ENCODE measurements at regions not wholly inside any gene's neighbourhood (a gene's known extent, or its start where the extent isn't known, plus 50 kb on each side); places are given as distances from the start of the nearest gene placed in this dataset.

GRCh38 chr10:26359670-26360069, 78.5 kb upstream of the APBB1IP start:
- POLR2A ChIA-PET: no interaction called here
- no peaks in the 10 kb centered on the region for H3K27me3 Mint-ChIP-seq (ENCODE audit: insufficient read depth, unreplicated experiment)
- intact Hi-C loops (cut with micrococcal nuclease; ENCODE audit: unreplicated experiment): no loop called here
- Histone ChIP-seq H3K27me3 (replicated peaks; ENCODE audit: control insufficient read depth, insufficient read depth, low read length) (no peaks in the 10 kb centered on the region), H3K9me3 (no peaks in the 10 kb centered on the region; the same call in 1 of the 2 replicates), H3K4me1 (peaks cover 28% of the 10 kb centered on the region), H3K36me3 (ENCODE audit: control insufficient read depth, insufficient read depth, low read length) (no peaks in the 10 kb centered on the region), H3K4me3 (ENCODE audit: low read depth, low read length) (no peak overlapping the region)
- TF ChIP-seq CTCF (IDR thresholded peaks at IDR 0.05; ENCODE audit: insufficient read depth in 1 of 2, low read depth in 1 of 2, low read length in 1 of 2, severe bottlenecking in 1 of 2, unreplicated experiment in 1 of 2): no peak
- no peak overlapping the region for H3K27ac Mint-ChIP-seq (ENCODE audit: unreplicated experiment)
- no peaks in the 10 kb centered on the region for H3K36me3 Mint-ChIP-seq (ENCODE audit: insufficient read depth, unreplicated experiment)
- H3K4me1 Mint-ChIP-seq (ENCODE audit: low read depth, unreplicated experiment): peaks cover 44% of the 10 kb centered on the region
- no TSS peak for BruUV-seq (replicated peaks)
- DNase-seq: no peak
- peaks cover 36% of the 10 kb centered on the region for H3K9me3 Mint-ChIP-seq (ENCODE audit: unreplicated experiment)
- H3K4me3 Mint-ChIP-seq (ENCODE audit: unreplicated experiment): no peak overlapping the region
- CTCF ChIA-PET: no interaction called here

GRCh38 chr10:26361351-26361750, 76.8 kb upstream of the APBB1IP start:
- H3K36me3 Mint-ChIP-seq (ENCODE audit: insufficient read depth, unreplicated experiment): no peaks in the 10 kb centered on the region
- peaks cover 28% of the 10 kb centered on the region for H3K4me1 ChIP-seq
- H3K27me3 Mint-ChIP-seq (ENCODE audit: insufficient read depth, unreplicated experiment): no peaks in the 10 kb centered on the region
- no peaks in the 10 kb centered on the region for H3K27me3 ChIP-seq (replicated peaks; ENCODE audit: control insufficient read depth, insufficient read depth, low read length)
- no peak overlapping the region for H3K4me3 Mint-ChIP-seq (ENCODE audit: unreplicated experiment)
- intact Hi-C loops (cut with micrococcal nuclease; ENCODE audit: unreplicated experiment): loop anchor here (1.0 kb wide), 1 partner anchor 12 kb away; no protein-coding TSS in a partner anchor
- H3K27ac Mint-ChIP-seq (ENCODE audit: unreplicated experiment): peak overlapping the region; percentile 62
- ChIA-PET CTCF (no interaction called here), POLR2A (no interaction called here)
- H3K9me3 ChIP-seq: peaks cover 4% of the 10 kb centered on the region; the same call in 1 of the 2 replicates
- BruUV-seq (replicated peaks): no TSS peak
- peak in 1 of 2 experiments; percentile 55 for DNase-seq
- no peak overlapping the region for H3K4me3 ChIP-seq (ENCODE audit: low read depth, low read length)
- H3K4me1 Mint-ChIP-seq (ENCODE audit: low read depth, unreplicated experiment): peaks cover 31% of the 10 kb centered on the region
- no peak for TF ChIP-seq CTCF (IDR thresholded peaks at IDR 0.05; ENCODE audit: insufficient read depth in 1 of 2, low read depth in 1 of 2, low read length in 1 of 2, severe bottlenecking in 1 of 2, unreplicated experiment in 1 of 2)
- no peaks in the 10 kb centered on the region for H3K36me3 ChIP-seq (ENCODE audit: control insufficient read depth, insufficient read depth, low read length)
- peaks cover 30% of the 10 kb centered on the region for H3K9me3 Mint-ChIP-seq (ENCODE audit: unreplicated experiment)

GRCh38 chr10:26361971-26362370, 76.2 kb upstream of the APBB1IP start:
- no TSS peak for BruUV-seq (replicated peaks)
- ChIA-PET CTCF (no interaction called here), POLR2A (no interaction called here)
- H3K36me3 ChIP-seq (ENCODE audit: control insufficient read depth, insufficient read depth, low read length): no peaks in the 10 kb centered on the region
- peaks cover 34% of the 10 kb centered on the region for H3K9me3 Mint-ChIP-seq (ENCODE audit: unreplicated experiment)
- DNase-seq: no peak
- H3K27ac Mint-ChIP-seq (ENCODE audit: unreplicated experiment): peak overlapping the region; percentile 62
- peaks cover 28% of the 10 kb centered on the region for H3K4me1 ChIP-seq
- intact Hi-C loops (cut with micrococcal nuclease; ENCODE audit: unreplicated experiment): loop anchor here (1.0 kb wide), 1 partner anchor 13 kb away; no protein-coding TSS in a partner anchor
- H3K9me3 ChIP-seq: peaks cover 5% of the 10 kb centered on the region; the same call in 1 of the 2 replicates
- no peaks in the 10 kb centered on the region for H3K27me3 Mint-ChIP-seq (ENCODE audit: insufficient read depth, unreplicated experiment)
- H3K4me3 Mint-ChIP-seq (ENCODE audit: unreplicated experiment): no peak overlapping the region
- no peaks in the 10 kb centered on the region for H3K27me3 ChIP-seq (replicated peaks; ENCODE audit: control insufficient read depth, insufficient read depth, low read length)
- no peaks in the 10 kb centered on the region for H3K36me3 Mint-ChIP-seq (ENCODE audit: insufficient read depth, unreplicated experiment)
- peaks cover 32% of the 10 kb centered on the region for H3K4me1 Mint-ChIP-seq (ENCODE audit: low read depth, unreplicated experiment)
- no peak overlapping the region for H3K4me3 ChIP-seq (ENCODE audit: low read depth, low read length)
- no peak for TF ChIP-seq CTCF (IDR thresholded peaks at IDR 0.05; ENCODE audit: insufficient read depth in 1 of 2, low read depth in 1 of 2, low read length in 1 of 2, severe bottlenecking in 1 of 2, unreplicated experiment in 1 of 2)
